Pancreas (tissue), 10 donors: ENCODE measurements at regions not wholly inside any gene's neighbourhood (a gene's known extent, or its start where the extent isn't known, plus 50 kb on each side); places are given as distances from the start of the nearest gene placed in this dataset.

Experiments used
- ATAC-seq, 4 donors: fragments of 200-7000 bp; cut with Tn5 transposase; one replicate each; pipeline versions ENCODE4 v1.8.0 to v1.9.1; 2020; ENCODE audit warnings: mild to moderate bottlenecking in 4 of 4, moderate library complexity in 4 of 4
- DNase-seq, 6 donors: peaks; one replicate each; pipeline ENCODE4 v3.0.0-alpha.2; 2020
- FAIRE-seq: peaks from 2 replicates; lab custom pipeline; 2012; peaks lifted over from hg19 to GRCh38; lab: Jason Lieb, UNC
- H3K27ac ChIP-seq, 4 donors: fragments of 200-600 bp; sonication (generic); 1 replicate in 3 of 4; 2 replicates in 1 of 4; pipeline versions ENCODE4 v1.5.0 to v1.8.0; 2020
- H3K27me3 ChIP-seq, 4 donors: fragments of 200-600 bp; one replicate each; pipeline ENCODE4 v1.8.0; 2021
- H3K36me3 ChIP-seq, 3 donors: fragments of 200-600 bp; sonication (generic) in 1 of 3; one replicate each; pipeline versions ENCODE4 v1.5.0 to v1.8.0; 2020 to 2021
- H3K4me1 ChIP-seq, 3 donors: fragments of 200-600 bp; one replicate each; pipeline ENCODE4 v1.8.0; 2021
- H3K4me3 ChIP-seq, 4 donors: fragments of 200-600 bp; sonication (generic) in 2 of 4; one replicate each; pipeline versions ENCODE4 v1.5.0 to v1.8.0; 2020 to 2021
- H3K9me3 ChIP-seq, 4 donors: fragments of 200-600 bp; one replicate each; pipeline ENCODE4 v1.8.0; 2021
- WGBS, 2 donors: extraction: QIAGEN DNeasy Blood & Tissue Kit; methylation state at CpG; one replicate each; pipeline ENCODE4 v1.1.7; 2013; 5-methylcytosine and 5-hydroxymethylcytosine counted together
- intact Hi-C, 3 donors: fragments of 100-400 bp; cut with DNase I; formaldehyde crosslinking; loops; one replicate each; pipeline versions ENCODE4 v1.11.1 to v1.14.2; 2022
- TF ChIP-seq, protein P1 (sequence below), 4 donors: fragments of 200-600 bp; sonication (generic) in 3 of 4; IDR thresholded peaks; one replicate each; pipeline versions ENCODE4 v1.5.0 to v1.8.0; 2021; ENCODE audit warnings: antibody characterized with exemption in 4 of 4
- donor health status: healthy with polysubstance abuse.
- donor health status: DM: no; HTN: no; CAD: no; lungs with moderate emphysema.
- donor health status: DM: no; HTN: no; CAD: no.
- donor health status: control.
- donor health status: control.
- donor health status: Bipolar disorder and iron deficiency.
- donor health status: DM: yes; HTN: yes; CAD: no.
- donor health status: DM: no; HTN: no; CAD: no.
- donor health status: DM: no; HTN: no; CAD: no.
- donor health status: DM: yes; HTN: yes; CAD: no.

DNA sequence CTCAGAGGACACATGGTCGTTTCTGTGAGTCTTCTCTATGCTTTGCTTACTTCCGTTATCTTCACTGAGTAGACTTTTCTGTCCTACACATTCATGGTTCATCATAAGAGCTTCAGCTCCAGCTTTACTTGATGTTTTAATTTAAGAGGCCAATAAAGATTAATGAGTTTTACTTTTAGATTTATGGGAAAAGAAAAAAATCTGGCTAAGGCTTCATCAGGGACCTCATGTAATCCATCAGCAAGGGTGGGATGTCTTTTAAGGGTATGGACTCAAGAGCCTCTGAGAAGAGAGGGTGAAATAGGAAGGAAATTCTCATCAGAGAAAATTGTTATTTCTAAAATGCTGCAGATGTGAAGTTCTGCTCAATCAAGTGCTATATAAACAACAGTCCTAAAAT, 963.0 kb upstream of the RAG2 start:
- H3K4me1 ChIP-seq, result no peaks in the 10 kb centered on the region
- no peaks in the 10 kb centered on the region for H3K9me3 ChIP-seq
- no peaks in the 10 kb centered on the region for H3K36me3 ChIP-seq
- ATAC-seq (no peak), FAIRE-seq (no peak), DNase-seq (no peak)
- 54 to 59% methylated on average over 2 of the region's 2 CpGs for WGBS, 2 donors
- intact Hi-C loops, result no loop called here
- H3K27me3 ChIP-seq, result no peaks in the 10 kb centered on the region
- H3K27ac ChIP-seq, result no peak overlapping the region
- TF ChIP-seq, protein P1, sequence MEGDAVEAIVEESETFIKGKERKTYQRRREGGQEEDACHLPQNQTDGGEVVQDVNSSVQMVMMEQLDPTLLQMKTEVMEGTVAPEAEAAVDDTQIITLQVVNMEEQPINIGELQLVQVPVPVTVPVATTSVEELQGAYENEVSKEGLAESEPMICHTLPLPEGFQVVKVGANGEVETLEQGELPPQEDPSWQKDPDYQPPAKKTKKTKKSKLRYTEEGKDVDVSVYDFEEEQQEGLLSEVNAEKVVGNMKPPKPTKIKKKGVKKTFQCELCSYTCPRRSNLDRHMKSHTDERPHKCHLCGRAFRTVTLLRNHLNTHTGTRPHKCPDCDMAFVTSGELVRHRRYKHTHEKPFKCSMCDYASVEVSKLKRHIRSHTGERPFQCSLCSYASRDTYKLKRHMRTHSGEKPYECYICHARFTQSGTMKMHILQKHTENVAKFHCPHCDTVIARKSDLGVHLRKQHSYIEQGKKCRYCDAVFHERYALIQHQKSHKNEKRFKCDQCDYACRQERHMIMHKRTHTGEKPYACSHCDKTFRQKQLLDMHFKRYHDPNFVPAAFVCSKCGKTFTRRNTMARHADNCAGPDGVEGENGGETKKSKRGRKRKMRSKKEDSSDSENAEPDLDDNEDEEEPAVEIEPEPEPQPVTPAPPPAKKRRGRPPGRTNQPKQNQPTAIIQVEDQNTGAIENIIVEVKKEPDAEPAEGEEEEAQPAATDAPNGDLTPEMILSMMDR (IDR thresholded peaks at IDR 0.05), result no peak
- no peak overlapping the region for H3K4me3 ChIP-seq

DNA sequence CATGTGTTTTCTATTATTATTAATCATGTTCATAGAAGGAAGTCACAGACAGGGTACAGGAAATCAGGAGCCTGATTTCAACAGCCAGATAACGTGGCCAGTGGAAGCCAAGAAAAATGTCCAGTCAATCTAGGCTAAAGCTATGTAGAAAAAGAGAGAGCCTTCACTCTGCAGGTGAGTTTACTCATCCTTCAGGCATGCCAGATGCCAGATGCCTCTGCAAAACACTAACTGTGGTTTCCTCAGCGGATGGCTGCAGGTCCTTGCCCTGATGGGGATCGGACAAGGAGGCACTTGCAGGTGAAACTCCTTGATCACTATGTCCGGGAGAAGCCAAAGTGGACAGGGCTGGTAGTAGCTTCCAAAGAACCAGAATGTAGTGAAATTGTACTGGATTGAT, 962.3 kb upstream of the RAG2 start:
- WGBS, 2 donors, result 45 to 61% methylated on average over 4 of the region's 4 CpGs
- DNase-seq (no peak), ATAC-seq (no peak), FAIRE-seq (no peak)
- Histone ChIP-seq H3K27ac (no peak overlapping the region), H3K9me3 (no peaks in the 10 kb centered on the region), H3K27me3 (no peaks in the 10 kb centered on the region), H3K36me3 (no peaks in the 10 kb centered on the region), H3K4me3 (no peak overlapping the region), H3K4me1 (no peaks in the 10 kb centered on the region)
- intact Hi-C loops, result no loop called here
- TF ChIP-seq, protein P1 (IDR thresholded peaks at IDR 0.05), result no peak

DNA sequence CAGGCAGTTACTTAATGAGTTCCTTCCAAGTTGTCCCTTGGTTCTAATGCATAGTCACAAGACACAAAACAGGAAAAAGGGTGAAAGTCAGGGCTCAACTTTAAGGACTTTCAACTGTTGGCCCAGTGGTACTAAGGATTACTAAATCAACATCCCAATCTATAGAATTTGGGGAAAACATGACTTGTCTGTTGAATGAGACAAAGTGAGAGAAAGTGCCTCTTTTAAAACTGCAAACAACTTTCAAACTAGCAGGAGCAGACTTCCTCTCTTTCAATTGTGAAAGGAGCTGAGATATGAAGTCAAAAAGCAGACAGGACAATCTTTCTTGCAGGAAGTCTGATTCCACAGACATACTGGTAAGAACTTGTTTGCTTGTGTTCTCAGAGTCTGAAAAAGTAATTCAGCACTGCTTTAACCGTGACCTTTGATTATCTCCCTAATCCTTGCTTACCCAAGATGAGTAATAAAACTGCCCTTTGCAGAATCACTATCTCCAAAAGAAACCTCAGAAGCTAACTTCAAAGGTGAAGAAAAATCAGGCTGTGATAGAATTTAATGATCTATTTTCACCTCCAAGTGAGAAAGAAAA, 960.7 kb upstream of the RAG2 start:
- Histone ChIP-seq H3K4me3 (no peak overlapping the region), H3K27me3 (no peaks in the 10 kb centered on the region), H3K36me3 (no peaks in the 10 kb centered on the region), H3K27ac (no peak overlapping the region), H3K9me3 (no peaks in the 10 kb centered on the region), H3K4me1 (no peaks in the 10 kb centered on the region)
- DNase-seq, result no peak
- 23 to 39% methylated on average over 1 of the region's 1 CpG for WGBS, 2 donors
- no peak for ATAC-seq
- intact Hi-C loops, result no loop called here
- TF ChIP-seq, protein P1 (IDR thresholded peaks at IDR 0.05), result no peak
- no peak for FAIRE-seq

- WGBS, 2 donors, result 33 to 37% methylated on average over 1 of the region's 1 CpG
- no peaks in the 10 kb centered on the region for H3K27me3 ChIP-seq
- intact Hi-C loops, result no loop called here
- FAIRE-seq, result no peak
- no peaks in the 10 kb centered on the region for H3K4me1 ChIP-seq
- no peak overlapping the region for H3K27ac ChIP-seq
- H3K9me3 ChIP-seq, result no peaks in the 10 kb centered on the region
- H3K4me3 ChIP-seq, result no peak overlapping the region
- H3K36me3 ChIP-seq, result no peaks in the 10 kb centered on the region
- no peak for DNase-seq
- no peak for ATAC-seq
- TF ChIP-seq, protein P1 (IDR thresholded peaks at IDR 0.05), result no peak
These were observed 960.0 kb upstream of the RAG2 start for GRCh38 chr11:37557990-37558389.

GRCh38 chr11:37552284-37552683, 954.2 kb upstream of the RAG2 start:
- H3K36me3 ChIP-seq, result no peaks in the 10 kb centered on the region
- H3K27me3 ChIP-seq, result no peaks in the 10 kb centered on the region
- no peak overlapping the region for H3K27ac ChIP-seq
- no peak overlapping the region for H3K4me3 ChIP-seq
- no peaks in the 10 kb centered on the region for H3K9me3 ChIP-seq
- ATAC-seq (no peak), DNase-seq (no peak), FAIRE-seq (no peak)
- intact Hi-C loops, result no loop called here
- H3K4me1 ChIP-seq, result no peaks in the 10 kb centered on the region
- 41 to 66% methylated on average over 3 of the region's 3 CpGs for WGBS, 2 donors
- TF ChIP-seq, protein P1 (IDR thresholded peaks at IDR 0.05), result no peak
